Prostate gland (tissue), 2 donors: ENCODE measurements at regions not wholly inside any gene's neighbourhood (a gene's known extent, or its start where the extent isn't known, plus 50 kb on each side); places are given as distances from the start of the nearest gene placed in this dataset.

ENCODE experiments used
- CTCF ChIP-seq, 4 experiments: fragments of 200-600 bp in 2 of 4; fragments of 450-650 bp in 2 of 4; sonication (generic) in 2 of 4; IDR thresholded peaks; 1 replicate in 3 of 4; 2 replicates in 1 of 4; pipeline ENCODE4 v1.5.1; 2016 to 2019; ENCODE audit warnings: antibody characterized with exemption in 4 of 4, mild to moderate bottlenecking in 2 of 4, moderate library complexity in 2 of 4
- POLR2A ChIP-seq: fragments of 450-650 bp; IDR thresholded peaks from one replicate; pipeline ENCODE4 v1.6.1; 2016; ENCODE audit warnings: antibody characterized with exemption, mild to moderate bottlenecking
- POLR2AphosphoS5 ChIP-seq: sonication (generic); formaldehyde crosslinking; IDR thresholded peaks from one replicate; pipeline ENCODE4 v1.6.1; 2017; ENCODE audit warnings: antibody characterized with exemption

DNA sequence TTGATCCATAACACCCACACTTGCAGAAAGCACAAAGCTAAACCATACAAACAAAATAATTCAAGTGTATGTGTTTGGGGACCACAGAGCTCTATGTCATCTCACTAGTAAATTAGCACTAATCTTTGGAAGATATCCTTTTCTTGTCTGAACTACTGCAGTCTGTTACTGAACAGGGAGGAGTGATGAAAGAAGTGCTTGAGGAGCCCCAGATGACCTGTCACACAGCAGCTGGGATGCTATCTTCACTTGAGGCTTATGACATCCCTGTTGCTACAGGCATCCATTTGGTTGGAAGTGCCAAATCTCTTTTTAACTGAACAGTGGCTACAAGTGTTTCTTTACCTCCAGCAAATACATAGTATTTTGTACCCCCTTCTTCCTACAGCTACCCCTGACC, 386.3 kb upstream of the CHAC2 start:
- TF ChIP-seq CTCF (IDR thresholded peaks at IDR 0.05) (no peak), POLR2A (no peak), POLR2AphosphoS5 (no peak)
